HEK293 (cell line): ENCODE measurements at regions not wholly inside any gene's neighbourhood (a gene's known extent, or its start where the extent isn't known, plus 50 kb on each side); places are given as distances from the start of the nearest gene placed in this dataset.

Source experiments
- CTCF ChIA-PET: fragments of 350-600 bp; formaldehyde crosslinking; extraction: SDS; loops from one replicate; lab custom pipeline; 2021; ENCODE audit warnings: antibody characterized with exemption; lab: Yijun Ruan, JAX
- POLR2A ChIA-PET: fragments of 300-600 bp; formaldehyde crosslinking; extraction: SDS; loops from one replicate; lab custom pipeline; 2020; ENCODE audit warnings: antibody characterized with exemption, inconsistent platforms; lab: Yijun Ruan, JAX
- H3K27ac ChIP-seq: fragments of 200-500 bp; sonication (Bioruptor generic); 2 replicates; pipeline ENCODE4 v1.5.1; 2014; ENCODE audit warnings: low read depth, low read length, control low read depth, inconsistent platforms; ENCODE audit errors: extremely low read depth
- H3K36me3 ChIP-seq, 2 experiments: fragments of 200-500 bp in 1 of 2; sonication (Bioruptor generic) in 1 of 2; 1 replicate in 1 of 2; 2 replicates in 1 of 2; pipeline ENCODE4 v1.5.1; 2014 to 2017; ENCODE audit warnings: inconsistent platforms in 2 of 2, low read length in 2 of 2; ENCODE audit not compliant: control insufficient read depth in 2 of 2, insufficient read depth in 1 of 2
- H3K4me1 ChIP-seq: fragments of 200-500 bp; sonication (Bioruptor generic); 2 replicates; pipeline ENCODE4 v1.5.1; 2014; ENCODE audit warnings: mild to moderate bottlenecking, low read length, inconsistent platforms; ENCODE audit not compliant: control insufficient read depth, insufficient read depth
- H3K4me3 ChIP-seq: 2 replicates; pipeline ENCODE4 v1.5.1; 2011; ENCODE audit warnings: low read depth, mild to moderate bottlenecking, control low read depth, low read length, moderate library complexity
- H3K9me3 ChIP-seq: fragments of 200-500 bp; sonication (Bioruptor generic); 2 replicates; pipeline ENCODE4 v1.5.1; 2014; ENCODE audit warnings: low read depth, low read length, inconsistent platforms; ENCODE audit not compliant: control insufficient read depth, insufficient read depth
- GLI2 ChIP-seq: fragments of 450-650 bp; formaldehyde crosslinking; IDR thresholded peaks from 2 replicates; pipeline ENCODE4; 2017; ENCODE audit warnings: missing biosample characterization, missing genetic modification characterization, low read depth, borderline replicate concordance
- GLI4 ChIP-seq: fragments of 450-650 bp; formaldehyde crosslinking; IDR thresholded peaks from 2 replicates; pipeline ENCODE4 v1.5.1; 2016; ENCODE audit warnings: missing biosample characterization, missing genetic modification characterization
- GLIS1 ChIP-seq: fragments of 450-650 bp; formaldehyde crosslinking; IDR thresholded peaks from 2 replicates; pipeline ENCODE4 v1.5.1; 2016; ENCODE audit warnings: missing biosample characterization, missing genetic modification characterization
- INSM2 ChIP-seq: fragments of 450-650 bp; formaldehyde crosslinking; IDR thresholded peaks from 2 replicates; pipeline ENCODE4 v1.5.1; 2016; ENCODE audit warnings: missing biosample characterization, missing genetic modification characterization
- PRDM6 ChIP-seq: fragments of 450-650 bp; formaldehyde crosslinking; IDR thresholded peaks from 2 replicates; pipeline ENCODE4 v1.5.1; 2017; ENCODE audit warnings: missing biosample characterization, missing genetic modification characterization
- SCRT2 ChIP-seq: fragments of 450-650 bp; formaldehyde crosslinking; IDR thresholded peaks from 2 replicates; pipeline ENCODE4 v1.5.1; 2016; ENCODE audit warnings: missing biosample characterization, missing genetic modification characterization
- YY2 ChIP-seq: fragments of 450-650 bp; formaldehyde crosslinking; IDR thresholded peaks from 2 replicates; pipeline ENCODE4 v1.5.1; 2016; ENCODE audit warnings: missing biosample characterization, missing genetic modification characterization
- ZBTB7A ChIP-seq: fragments of 450-650 bp; formaldehyde crosslinking; IDR thresholded peaks from 2 replicates; pipeline ENCODE4 v1.5.1; 2016; ENCODE audit warnings: low read depth, missing biosample characterization, missing genetic modification characterization
- ZFP41 ChIP-seq: fragments of 450-650 bp; formaldehyde crosslinking; IDR thresholded peaks from 2 replicates; pipeline ENCODE4 v1.5.1; 2016; ENCODE audit warnings: missing biosample characterization, missing genetic modification characterization, borderline replicate concordance
- ZNF10 ChIP-seq: fragments of 450-650 bp; formaldehyde crosslinking; IDR thresholded peaks from 2 replicates; pipeline ENCODE4 v1.5.1; 2017; ENCODE audit warnings: missing biosample characterization, missing genetic modification characterization
- ZNF121 ChIP-seq: fragments of 450-650 bp; formaldehyde crosslinking; IDR thresholded peaks from 2 replicates; pipeline ENCODE4 v1.5.1; 2016; ENCODE audit warnings: missing biosample characterization, missing genetic modification characterization
- ZNF169 ChIP-seq: fragments of 450-650 bp; formaldehyde crosslinking; IDR thresholded peaks from 2 replicates; pipeline ENCODE4 v1.5.1; 2016; ENCODE audit warnings: missing biosample characterization, missing genetic modification characterization
- ZNF48 ChIP-seq: fragments of 450-650 bp; formaldehyde crosslinking; IDR thresholded peaks from 2 replicates; pipeline ENCODE4 v1.5.1; 2016; ENCODE audit warnings: missing biosample characterization, missing genetic modification characterization
- ZNF530 ChIP-seq: fragments of 450-650 bp; formaldehyde crosslinking; IDR thresholded peaks from 2 replicates; pipeline ENCODE4 v1.5.1; 2016; ENCODE audit warnings: low read depth, missing biosample characterization, missing genetic modification characterization
- ZNF670 ChIP-seq: fragments of 450-650 bp; formaldehyde crosslinking; IDR thresholded peaks from 2 replicates; pipeline ENCODE4 v1.5.1; 2016; ENCODE audit warnings: missing biosample characterization, missing genetic modification characterization, low read depth
- ZNF747 ChIP-seq: fragments of 450-650 bp; formaldehyde crosslinking; IDR thresholded peaks from 2 replicates; pipeline ENCODE4 v1.5.1; 2016; ENCODE audit warnings: missing biosample characterization, missing genetic modification characterization
- TF ChIP-seq, protein P1 (sequence below): fragments of 450-650 bp; formaldehyde crosslinking; conservative IDR thresholded peaks from 2 replicates; pipeline ENCODE4 v1.5.1; 2016; ENCODE audit warnings: low read depth, missing biosample characterization, missing genetic modification characterization
- TF ChIP-seq, protein P2 (sequence below): fragments of 450-650 bp; formaldehyde crosslinking; IDR thresholded peaks from 2 replicates; pipeline ENCODE4 v1.5.1; 2016; ENCODE audit warnings: missing biosample characterization, missing genetic modification characterization
- TF ChIP-seq, protein P3 (sequence below): sonication (generic); formaldehyde crosslinking; IDR thresholded peaks from 2 replicates; pipeline ENCODE4 v1.8.1; 2022; ENCODE audit warnings: mild to moderate bottlenecking, moderate library complexity, missing genetic modification reagents
- TF ChIP-seq, protein P4 (sequence below): fragments of 450-650 bp; formaldehyde crosslinking; IDR thresholded peaks from 2 replicates; pipeline ENCODE4 v1.5.1; 2016; ENCODE audit warnings: missing biosample characterization, missing genetic modification characterization

- TF ChIP-seq, protein P1, sequence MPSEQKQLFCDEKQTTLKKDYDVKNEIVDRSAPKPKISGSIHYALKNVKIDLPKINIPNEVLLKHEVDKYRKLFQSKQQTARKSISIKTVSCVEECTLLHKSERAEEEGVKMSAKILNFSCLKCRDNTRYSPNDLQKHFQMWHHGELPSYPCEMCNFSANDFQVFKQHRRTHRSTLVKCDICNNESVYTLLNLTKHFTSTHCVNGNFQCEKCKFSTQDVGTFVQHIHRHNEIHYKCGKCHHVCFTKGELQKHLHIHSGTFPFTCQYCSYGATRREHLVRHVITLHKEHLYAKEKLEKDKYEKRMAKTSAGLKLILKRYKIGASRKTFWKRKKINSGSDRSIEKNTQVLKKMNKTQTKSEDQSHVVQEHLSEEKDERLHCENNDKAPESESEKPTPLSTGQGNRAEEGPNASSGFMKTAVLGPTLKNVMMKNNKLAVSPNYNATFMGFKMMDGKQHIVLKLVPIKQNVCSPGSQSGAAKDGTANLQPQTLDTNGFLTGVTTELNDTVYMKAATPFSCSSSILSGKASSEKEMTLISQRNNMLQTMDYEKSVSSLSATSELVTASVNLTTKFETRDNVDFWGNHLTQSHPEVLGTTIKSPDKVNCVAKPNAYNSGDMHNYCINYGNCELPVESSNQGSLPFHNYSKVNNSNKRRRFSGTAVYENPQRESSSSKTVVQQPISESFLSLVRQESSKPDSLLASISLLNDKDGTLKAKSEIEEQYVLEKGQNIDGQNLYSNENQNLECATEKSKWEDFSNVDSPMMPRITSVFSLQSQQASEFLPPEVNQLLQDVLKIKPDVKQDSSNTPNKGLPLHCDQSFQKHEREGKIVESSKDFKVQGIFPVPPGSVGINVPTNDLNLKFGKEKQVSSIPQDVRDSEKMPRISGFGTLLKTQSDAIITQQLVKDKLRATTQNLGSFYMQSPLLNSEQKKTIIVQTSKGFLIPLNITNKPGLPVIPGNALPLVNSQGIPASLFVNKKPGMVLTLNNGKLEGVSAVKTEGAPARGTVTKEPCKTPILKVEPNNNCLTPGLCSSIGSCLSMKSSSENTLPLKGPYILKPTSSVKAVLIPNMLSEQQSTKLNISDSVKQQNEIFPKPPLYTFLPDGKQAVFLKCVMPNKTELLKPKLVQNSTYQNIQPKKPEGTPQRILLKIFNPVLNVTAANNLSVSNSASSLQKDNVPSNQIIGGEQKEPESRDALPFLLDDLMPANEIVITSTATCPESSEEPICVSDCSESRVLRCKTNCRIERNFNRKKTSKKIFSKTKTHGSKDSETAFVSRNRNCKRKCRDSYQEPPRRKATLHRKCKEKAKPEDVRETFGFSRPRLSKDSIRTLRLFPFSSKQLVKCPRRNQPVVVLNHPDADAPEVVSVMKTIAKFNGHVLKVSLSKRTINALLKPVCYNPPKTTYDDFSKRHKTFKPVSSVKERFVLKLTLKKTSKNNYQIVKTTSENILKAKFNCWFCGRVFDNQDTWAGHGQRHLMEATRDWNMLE (tag by site-specific recombination) = no peak
Observed at GRCh38 chr7:41817386-41817785, 114.5 kb upstream of the INHBA start (continued).

DNA sequence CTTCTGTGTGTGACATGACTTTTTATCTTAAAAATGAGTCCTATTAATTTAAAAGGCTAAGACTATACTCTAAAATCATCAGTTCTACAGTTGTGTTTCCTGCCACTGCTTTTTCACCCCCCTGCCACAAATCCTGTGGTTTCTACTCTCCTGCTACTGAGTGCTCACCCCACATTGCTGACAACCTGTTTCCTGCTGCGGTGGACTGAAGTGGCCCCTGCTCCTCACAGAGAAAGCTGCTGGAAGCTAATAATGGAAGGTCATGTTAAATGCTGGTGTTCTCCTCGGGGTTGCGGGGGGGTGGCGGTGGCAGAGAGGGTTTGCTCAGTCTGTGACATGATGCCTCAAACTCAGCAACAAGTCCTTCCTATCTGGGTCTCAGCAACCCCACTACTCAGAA, 113.2 kb upstream of the INHBA start:
- no peaks in the 10 kb centered on the region for H3K36me3 ChIP-seq
- no peak overlapping the region for H3K4me3 ChIP-seq
- no peaks in the 10 kb centered on the region for H3K4me1 ChIP-seq
- H3K27ac ChIP-seq = no peak overlapping the region
- H3K9me3 ChIP-seq = no peaks in the 10 kb centered on the region; the same call in 1 of the 2 replicates
- POLR2A ChIA-PET = no interaction called here
- TF ChIP-seq ZNF747 (tag by site-specific recombination) (no peak), ZFP41 (tag by site-specific recombination) (no peak), SCRT2 (tag by site-specific recombination) (no peak), ZNF10 (tag by site-specific recombination) (no peak), ZNF530 (tag by site-specific recombination) (no peak), GLI2 (no peak), GLI4 (tag by site-specific recombination) (no peak), GLIS1 (tag by site-specific recombination) (no peak), ZNF121 (tag by site-specific recombination) (no peak)
- TF ChIP-seq, protein P2, sequence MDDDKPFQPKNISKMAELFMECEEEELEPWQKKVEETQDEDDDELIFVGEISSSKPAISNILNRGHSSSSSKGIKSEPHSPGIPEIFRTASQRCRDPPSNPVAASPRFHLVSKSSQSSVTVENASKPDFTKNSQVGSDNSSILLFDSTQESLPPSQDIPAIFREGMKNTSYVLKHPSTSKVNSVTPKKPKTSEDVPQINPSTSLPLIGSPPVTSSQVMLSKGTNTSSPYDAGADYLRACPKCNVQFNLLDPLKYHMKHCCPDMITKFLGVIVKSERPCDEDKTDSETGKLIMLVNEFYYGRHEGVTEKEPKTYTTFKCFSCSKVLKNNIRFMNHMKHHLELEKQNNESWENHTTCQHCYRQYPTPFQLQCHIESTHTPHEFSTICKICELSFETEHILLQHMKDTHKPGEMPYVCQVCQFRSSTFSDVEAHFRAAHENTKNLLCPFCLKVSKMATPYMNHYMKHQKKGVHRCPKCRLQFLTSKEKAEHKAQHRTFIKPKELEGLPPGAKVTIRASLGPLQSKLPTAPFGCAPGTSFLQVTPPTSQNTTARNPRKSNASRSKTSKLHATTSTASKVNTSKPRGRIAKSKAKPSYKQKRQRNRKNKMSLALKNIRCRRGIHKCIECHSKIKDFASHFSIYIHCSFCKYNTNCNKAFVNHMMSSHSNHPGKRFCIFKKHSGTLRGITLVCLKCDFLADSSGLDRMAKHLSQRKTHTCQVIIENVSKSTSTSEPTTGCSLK = no peak
- TF ChIP-seq, protein P3, sequence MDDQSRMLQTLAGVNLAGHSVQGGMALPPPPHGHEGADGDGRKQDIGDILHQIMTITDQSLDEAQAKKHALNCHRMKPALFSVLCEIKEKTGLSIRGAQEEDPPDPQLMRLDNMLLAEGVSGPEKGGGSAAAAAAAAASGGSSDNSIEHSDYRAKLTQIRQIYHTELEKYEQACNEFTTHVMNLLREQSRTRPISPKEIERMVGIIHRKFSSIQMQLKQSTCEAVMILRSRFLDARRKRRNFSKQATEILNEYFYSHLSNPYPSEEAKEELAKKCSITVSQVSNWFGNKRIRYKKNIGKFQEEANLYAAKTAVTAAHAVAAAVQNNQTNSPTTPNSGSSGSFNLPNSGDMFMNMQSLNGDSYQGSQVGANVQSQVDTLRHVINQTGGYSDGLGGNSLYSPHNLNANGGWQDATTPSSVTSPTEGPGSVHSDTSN (CRISPR knock-in tag) = no peak
- TF ChIP-seq, protein P4, sequence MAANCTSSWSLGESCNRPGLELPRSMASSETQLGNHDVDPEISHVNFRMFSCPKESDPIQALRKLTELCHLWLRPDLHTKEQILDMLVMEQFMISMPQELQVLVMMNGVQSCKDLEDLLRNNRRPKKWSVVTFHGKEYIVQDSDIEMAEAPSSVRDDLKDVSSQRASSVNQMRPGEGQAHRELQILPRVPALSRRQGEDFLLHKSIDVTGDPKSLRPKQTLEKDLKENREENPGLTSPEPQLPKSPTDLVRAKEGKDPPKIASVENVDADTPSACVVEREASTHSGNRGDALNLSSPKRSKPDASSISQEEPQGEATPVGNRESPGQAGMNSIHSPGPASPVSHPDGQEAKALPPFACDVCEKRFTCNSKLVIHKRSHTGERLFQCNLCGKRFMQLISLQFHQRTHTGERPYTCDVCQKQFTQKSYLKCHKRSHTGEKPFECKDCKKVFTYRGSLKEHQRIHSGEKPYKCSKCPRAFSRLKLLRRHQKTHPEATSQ = no peak
- TF ChIP-seq, all 188 proteins: peak for 0
- CTCF ChIA-PET = no interaction called here

- TF ChIP-seq ZNF169 (no peak), ZNF670 (tag by site-specific recombination) (no peak), ZBTB7A (tag by site-specific recombination) (no peak), ZNF48 (no peak), INSM2 (tag by site-specific recombination) (no peak), YY2 (no peak), PRDM6 (tag by site-specific recombination) (no peak)
- no peaks in the 10 kb centered on the region for H3K4me1 ChIP-seq
- H3K4me3 ChIP-seq = no peak overlapping the region
- CTCF ChIA-PET = interaction anchor here (0.5 to 0.7 kb wide), 3 partner anchors 20 to 190 kb away, joined by 3 read pairs; no protein-coding TSS in a partner anchor
- POLR2A ChIA-PET = no interaction called here
- no peak overlapping the region for H3K27ac ChIP-seq
- no peaks in the 10 kb centered on the region for H3K36me3 ChIP-seq
- no peaks in the 10 kb centered on the region; the same call in 1 of the 2 replicates for H3K9me3 ChIP-seq
Observed at GRCh38 chr7:41814888-41815287, 112.0 kb upstream of the INHBA start.
